ENCODE measurements at regions not wholly inside any gene's neighbourhood (a gene's known extent, or its start where the extent isn't known, plus 50 kb on each side); places are given as distances from the start of the nearest gene placed in this dataset.

DNA sequence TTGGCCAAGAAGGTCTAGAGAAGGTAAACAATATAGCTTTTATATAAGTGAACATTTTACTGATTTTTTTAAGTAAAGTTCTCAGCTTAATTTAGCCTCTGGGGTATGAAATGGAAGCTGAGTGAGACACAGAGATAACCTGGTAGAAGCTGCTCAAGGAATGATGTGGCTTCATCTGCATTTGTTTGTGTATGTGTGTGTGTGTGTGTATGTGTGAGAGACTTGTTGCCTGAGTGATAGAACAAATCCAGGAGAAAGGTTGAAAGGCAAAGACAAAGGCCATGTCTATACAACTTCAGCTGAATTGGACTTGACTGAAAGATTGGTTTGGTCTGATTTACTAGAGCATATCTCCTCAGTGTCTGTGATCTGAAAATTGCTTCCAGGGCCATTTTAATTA lies 63.6 kb downstream of the PCDH7 start:
- POLR2A ChIA-PET = no interaction called here
- CTCF ChIA-PET = no interaction called here

DNA sequence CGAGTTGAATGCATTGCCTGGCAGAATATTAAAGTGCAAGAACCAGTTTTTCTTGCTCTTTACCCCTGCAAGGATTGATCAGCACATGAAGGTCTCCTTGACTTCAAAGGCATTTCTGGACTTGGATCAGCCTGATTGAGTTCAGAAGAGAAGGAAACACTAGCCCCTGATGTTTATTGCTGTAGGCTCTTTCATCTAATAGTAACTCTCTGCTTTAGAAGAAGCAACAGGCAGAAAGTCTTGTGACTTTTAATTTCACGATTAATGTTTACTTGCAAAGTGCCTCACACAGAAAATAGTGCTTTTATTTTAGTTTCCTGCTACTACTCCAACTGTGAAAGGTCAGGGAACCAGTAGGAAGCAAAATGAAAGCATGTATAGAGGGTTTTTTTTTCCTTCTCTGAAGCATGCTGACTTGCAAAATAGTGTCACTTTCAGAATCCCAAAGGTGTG lies 69.1 kb downstream of the PCDH7 start:
- CTCF ChIA-PET = no interaction called here
- POLR2A ChIA-PET = no interaction called here

DNA sequence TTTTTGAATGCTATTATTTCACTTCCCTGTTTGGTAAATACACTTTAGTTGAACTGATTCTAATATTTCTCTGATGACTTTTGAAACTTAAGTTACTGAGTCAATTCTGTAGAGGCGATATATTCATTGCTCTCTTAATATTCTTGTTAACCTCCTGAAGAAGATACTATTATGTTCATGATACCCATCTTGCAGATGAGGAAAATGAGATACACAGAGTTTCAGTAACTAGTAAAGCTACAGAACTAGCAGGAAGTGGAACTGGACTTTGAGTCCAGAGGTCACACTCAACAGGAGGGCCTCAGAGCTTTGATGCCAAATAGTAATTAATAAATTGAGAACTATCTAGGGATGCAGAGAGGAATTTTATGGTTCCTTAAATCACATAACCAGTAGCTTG lies 70.0 kb downstream of the PCDH7 start:
- CTCF ChIA-PET = no interaction called here
- POLR2A ChIA-PET = no interaction called here

DNA sequence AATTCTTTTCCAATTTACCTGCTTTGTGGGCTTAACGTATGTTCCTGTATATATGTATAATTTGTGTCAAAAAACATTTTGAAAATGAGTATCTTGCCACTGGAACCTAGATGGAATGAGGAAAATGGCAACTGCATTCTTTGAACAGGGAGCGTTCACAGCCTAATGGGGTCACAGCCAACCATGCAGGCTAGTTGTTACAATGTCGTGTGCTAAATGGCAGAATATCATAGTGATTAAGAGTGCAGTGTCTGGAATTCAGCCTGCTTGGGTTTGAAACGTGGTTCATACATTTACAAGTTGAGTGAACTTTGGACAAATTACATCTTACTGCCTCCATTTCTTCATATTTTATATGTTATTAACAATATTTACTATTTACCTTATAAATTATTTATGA lies 70.8 kb downstream of the PCDH7 start:
- POLR2A ChIA-PET = no interaction called here
- CTCF ChIA-PET = no interaction called here

DNA sequence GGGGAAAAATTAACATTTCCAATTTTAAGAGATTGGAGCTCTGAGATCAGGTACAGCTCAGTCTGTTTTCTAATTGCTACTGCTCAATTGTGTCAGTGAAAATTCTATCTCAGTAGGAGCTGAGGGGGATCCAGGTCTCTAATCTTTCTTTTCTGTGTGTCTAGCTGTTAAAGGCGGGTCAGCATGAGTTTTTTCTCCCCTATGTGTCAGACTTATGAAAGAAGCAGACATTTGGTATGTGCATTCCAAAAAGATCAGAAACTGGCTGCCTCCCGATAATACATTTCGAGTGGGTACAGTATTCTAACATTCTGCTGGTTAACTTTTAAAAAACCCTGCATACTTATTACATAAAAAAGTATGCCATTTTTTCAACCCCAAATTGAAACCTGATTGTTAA lies 72.4 kb downstream of the PCDH7 start:
- POLR2A ChIA-PET = no interaction called here
- CTCF ChIA-PET = no interaction called here

DNA sequence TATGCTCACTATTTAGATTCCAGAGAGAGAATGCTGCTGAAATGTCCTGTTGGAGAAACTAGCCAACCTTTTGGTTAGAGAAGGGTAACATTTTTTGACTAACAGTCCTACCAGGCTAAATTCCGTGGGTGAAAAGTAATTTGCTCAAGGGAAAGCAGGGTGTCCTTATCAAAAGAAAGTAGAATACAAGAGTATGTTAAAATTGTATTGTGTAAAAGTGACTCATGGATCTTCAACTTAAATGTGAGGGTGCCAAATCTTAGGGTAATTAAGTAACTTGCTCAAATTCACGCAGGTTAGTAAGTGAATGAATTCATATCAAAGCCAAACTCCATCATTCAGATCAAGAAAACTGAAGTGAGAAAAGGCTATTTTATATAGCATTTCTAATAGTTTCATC lies 81.7 kb downstream of the PCDH7 start:
- POLR2A ChIA-PET = no interaction called here
- CTCF ChIA-PET = no interaction called here

DNA sequence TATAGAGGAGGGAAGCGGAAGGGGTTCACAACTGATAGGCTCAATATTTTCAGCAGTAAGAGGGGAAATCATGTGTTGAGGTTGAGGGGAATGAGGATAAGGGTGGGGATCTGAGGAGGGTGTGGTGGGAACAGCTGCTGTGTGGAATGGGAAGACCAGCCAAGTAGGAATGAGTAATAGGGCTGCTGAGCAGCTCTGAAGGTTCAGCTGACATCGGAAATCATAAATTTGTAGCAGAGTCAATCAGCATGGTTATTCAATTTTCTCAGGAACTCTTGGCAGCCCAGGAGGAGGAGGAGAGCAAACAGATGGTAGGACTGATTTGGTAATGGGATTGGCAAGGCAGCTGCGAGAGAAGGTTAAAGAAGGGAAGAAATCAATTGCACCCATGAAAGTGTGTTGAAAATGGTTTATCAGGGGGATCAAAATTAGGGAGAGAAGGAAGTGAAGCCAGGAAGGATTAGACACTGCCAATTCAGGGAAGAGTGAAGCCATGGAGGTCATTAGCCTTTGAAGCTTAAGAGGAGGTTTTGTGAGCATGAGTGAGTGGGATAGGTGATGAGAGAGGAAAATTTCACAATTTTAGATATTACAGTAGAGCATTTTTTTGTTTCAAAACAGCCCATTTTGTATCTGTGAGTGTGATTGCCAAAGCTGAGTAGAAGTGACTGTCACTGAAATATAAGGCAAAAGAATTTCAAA lies 82.6 kb downstream of the PCDH7 start:
- CTCF ChIA-PET = no interaction called here
- POLR2A ChIA-PET = no interaction called here

DNA sequence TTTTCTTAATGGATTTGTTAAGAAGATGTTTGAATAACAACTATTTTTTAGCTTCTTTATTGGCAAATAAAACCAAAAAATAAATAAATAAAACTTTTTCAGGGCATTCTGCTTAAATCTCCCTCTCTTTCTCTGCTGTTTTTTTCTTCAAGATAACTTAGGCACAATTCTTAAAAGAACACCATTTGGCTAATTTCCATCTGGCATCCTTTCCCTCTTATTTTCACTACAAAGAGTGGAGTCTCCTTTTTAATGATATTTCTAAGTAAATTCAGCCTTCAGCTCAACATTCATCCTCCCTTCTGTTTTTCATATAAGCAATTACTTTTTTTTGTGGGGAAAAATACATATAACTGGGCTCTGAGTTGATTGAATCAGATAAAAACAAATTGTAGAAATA lies 88.1 kb downstream of the PCDH7 start:
- CTCF ChIA-PET = no interaction called here
- POLR2A ChIA-PET = no interaction called here

DNA sequence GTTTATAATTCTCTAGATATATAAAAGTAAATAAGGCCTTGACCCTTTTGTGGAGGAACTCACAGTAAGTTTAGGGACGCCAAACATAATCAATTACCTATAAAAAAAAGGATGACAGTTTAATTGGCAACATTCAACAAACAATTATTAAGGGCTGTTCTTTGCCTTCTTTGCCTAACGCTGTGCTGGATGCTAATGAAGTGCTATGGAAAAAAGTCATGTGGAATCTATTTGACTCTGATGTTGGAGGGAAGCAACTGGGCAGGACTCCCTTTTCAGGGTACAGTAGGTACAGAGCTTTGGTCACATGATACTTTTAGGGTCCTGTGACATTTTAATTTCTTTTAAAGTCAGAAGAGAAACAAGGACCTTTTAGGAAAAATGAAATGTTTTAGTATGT lies 91.1 kb downstream of the PCDH7 start:
- CTCF ChIA-PET = no interaction called here

DNA sequence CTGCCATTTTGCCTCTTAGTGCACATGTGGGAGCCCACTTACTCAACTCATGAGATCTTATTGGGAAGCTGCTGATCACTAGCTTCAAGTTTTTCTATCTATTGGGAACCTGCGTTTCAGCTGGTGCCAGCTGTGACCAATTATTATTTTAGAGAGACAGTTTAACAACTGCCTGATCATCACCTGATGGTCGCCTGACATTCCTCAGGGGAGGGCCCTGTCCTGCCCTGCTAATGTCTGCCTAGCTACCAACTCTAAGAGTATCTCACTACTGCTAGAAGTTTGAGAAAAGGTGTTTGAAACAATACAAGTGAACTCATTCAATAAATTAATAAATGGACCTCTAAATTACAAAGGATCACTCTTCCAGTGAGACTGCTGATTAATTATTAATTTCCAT lies 95.5 kb downstream of the PCDH7 start:
- POLR2A ChIA-PET = no interaction called here
- CTCF ChIA-PET = no interaction called here

More for the DNA sequence above, 91.1 kb downstream of the PCDH7 start:
- POLR2A ChIA-PET = no interaction called here

DNA sequence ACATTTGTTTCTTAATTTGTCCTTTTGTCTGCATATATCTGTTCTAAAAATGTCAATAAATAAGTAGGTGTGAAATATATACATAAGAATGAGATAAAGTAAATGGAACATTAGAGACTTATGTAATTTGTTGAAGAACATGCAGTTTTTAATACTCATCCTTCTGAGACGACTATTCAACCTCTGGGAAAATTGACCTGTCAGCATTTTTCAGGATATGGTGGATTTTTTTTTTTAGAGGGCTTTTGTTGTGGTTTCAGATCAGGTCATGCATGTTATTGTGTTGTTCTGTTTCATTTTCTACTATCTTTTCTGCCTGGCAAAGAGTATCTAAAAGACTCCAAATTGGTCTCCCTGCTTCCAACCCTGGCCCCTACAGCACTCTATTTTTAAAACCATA lies 97.3 kb downstream of the PCDH7 start:
- ChIA-PET CTCF (no interaction called here), POLR2A (no interaction called here)

DNA sequence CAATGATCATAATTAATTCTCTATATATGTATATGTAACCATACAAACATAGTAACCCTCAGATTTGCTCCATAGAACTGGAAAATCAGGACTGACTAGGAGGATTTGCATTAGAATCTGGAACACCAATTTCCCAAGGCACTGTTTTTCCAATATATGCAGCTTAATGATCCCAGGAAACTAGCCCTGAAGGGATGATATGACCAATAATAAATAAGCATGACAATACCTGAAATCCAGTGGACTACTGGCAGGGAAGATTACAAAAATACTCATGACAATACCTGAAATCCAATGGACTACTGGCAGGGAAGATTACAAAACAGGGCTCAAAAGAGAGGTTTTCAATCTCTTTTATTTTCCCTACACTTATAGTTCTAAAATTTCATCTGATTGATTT lies 98.4 kb downstream of the PCDH7 start:
- ChIA-PET POLR2A (no interaction called here), CTCF (no interaction called here)

DNA sequence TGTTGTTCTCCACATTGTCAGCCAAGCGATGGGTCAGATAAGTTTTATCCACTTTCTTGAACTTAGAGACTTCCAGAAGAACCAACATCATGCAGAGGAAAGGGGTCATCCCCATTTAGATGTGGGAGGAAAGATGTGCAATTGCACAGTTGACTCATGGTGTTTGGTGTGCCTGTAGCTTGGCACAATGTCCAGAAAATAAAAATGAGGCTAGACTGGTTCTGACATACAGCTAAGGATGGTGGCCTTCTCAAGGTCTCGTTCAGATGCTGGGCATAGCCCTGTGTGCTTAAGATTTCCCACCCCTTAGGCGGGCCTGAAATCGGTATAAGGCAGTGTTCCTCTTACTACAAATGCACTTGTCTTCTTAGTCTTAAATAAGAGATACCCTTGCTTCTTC lies 101.1 kb downstream of the PCDH7 start:
- ChIA-PET POLR2A (no interaction called here), CTCF (no interaction called here)

DNA sequence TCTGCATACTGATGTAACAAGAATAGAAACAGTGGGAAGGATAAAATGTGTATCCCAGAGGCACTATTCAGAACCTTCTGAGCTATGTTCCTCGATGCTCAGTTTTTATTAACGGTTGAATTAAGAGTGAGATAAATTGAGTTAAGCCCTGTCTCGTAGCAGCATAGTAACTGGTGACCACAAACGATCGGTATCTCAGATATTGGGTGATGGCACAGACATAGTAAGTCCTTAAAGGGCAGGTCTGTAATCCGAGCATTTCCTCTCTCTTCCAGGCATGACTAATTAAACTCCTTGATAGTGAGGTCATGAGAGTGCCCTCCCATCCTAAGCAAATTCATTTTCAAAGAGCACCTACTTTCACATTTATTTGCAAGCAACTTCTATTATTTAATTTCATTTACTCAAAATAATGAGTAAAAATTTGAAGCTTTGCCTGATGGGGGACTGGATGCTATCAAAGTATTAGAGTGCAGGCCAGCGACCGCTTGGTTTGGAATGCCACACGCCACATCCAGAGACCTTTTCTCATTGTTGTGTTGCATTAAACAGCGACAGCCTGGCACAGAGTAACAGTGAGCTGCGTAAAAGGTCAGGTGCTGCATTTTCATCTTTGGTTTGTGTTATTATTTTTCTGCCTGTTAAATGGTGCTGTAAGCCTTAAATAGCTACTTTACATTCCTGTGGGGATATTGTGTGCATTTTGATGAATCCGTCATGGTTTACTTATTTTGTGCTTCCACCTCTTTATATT lies 101.9 kb downstream of the PCDH7 start:
- CTCF ChIA-PET = no interaction called here
- POLR2A ChIA-PET = no interaction called here

DNA sequence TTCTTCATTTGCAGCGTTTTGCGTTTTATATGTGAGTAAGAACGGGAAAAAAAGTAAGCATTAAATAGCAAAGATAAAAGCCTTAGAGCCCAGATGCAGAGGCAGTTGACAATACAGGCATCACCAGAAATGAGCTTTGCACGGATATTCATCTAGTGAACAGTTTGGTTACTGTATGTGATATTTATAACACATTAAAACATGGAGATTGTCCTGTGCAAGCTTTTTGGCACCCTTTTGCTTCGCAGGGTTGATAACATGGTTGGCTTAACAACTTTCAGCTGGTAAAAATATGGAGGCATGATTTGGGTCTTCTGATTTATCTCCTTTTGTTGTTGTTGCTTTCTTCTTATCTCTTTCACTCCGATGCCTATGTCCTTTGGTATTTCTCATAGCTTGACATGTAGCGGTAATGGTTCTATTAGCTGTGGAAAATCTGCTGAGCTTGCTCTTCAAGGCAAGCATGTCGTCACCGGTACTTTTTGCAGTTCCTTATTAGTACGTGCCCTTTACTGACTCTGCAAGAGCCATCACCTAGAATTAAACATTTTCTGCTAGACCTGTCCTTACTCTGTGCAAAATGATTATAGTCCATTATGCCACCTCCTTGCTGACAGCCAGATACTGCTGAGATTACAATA lies 102.9 kb downstream of the PCDH7 start:
- ChIA-PET CTCF (no interaction called here), POLR2A (no interaction called here)

DNA sequence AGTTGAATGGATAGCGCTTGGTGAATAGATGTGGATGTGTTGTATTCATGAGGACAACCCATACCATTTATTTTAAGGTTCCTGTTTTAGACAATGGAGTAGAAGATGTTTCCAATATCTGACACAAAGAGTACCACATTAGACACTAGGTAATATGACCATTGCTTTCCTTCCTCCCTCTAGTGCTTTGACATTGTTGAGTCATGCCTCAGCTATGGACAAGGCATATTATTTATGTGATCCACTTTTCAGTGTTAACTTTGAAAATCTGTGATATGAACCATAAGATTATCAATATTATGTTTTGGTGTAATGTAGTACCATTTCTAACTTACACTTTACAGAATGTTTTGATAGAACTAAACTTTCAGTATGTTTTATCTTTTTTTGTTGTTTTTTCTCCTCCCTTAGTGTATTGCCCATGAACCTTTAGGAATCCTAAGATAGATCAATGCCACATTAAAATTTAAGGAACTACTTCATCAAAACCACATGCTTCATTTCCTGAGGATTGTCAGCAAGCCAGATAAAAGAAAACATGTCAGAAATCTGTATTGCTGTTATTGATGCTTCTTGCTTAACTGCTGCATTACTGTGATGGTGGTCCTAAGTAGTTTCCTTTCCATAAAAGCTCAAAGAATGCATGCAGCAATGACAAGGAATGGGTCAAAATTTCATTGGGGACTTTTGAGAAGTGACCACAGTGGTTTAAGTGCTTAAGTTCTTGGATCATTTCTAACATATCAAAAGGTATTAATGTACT lies 105.0 kb downstream of the PCDH7 start:
- ChIA-PET POLR2A (no interaction called here), CTCF (no interaction called here)

DNA sequence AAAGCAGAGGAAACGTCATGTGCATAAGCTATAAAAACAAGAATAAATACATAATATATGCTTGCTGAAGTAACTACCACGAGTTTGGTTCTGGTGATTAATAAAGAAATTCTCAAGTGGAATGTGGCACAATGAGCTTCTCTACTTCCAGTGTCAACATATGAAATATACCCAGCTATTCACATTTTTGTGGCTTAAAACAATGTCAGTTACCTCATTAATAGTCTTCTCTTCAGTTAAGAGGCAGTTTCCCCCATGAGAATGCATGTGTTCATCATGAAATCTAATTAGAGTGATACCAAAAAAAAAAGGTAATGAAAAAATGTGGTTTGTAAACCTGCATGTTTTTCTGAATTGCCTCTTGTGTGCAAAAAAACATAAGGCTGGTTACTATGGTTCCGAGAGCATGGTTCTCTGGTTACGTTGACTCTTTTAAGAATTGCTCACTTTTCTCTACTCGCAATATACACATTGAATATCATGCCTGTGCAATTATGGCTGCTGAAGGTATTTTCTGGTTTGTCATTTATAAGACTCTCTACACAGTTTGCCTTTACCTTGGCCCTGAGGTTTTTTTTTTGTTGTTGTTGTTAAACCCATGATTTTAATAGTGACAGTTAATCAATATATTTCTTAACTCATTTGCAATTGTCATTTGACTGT lies 108.2 kb downstream of the PCDH7 start:
- ChIA-PET POLR2A (no interaction called here), CTCF (no interaction called here)

DNA sequence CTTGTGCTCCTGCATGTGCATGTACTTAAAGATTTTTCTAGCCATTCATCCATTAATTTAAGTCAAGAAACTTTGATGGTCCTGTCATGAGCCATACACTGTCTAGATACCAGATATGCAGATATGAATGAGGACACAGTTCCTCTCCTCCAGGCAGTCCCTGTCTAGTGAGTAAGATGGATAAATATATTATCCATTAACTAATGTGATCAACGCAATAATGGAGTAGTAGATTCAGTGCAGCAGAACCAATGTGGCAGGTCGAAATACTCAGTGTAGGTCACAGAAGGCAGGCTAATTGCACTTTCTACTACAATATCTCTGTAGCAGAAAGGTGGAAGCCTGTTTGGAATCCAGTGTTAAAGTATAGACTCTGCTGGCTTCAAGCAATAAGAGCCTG lies 112.5 kb downstream of the PCDH7 start:
- ChIA-PET CTCF (no interaction called here), POLR2A (no interaction called here)

DNA sequence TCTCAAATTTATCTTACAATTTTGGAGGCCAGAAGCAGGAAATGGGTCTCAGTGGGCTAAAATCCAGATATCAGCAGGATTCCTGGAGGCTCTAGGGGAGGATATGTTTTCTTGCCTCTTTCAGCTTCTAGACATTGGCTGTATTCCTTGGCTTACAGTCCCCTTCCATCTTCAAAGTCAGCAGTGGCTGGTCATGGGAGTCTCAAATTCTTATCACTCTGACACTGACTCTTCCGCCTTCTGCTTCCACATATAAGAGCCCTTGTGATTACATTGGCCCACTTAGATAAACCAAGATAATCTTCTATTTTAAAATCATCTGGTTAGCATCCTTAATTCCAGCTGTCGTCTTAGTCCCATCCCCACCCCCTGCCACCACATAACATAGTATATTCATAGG lies 113.0 kb downstream of the PCDH7 start:
- ChIA-PET CTCF (no interaction called here), POLR2A (no interaction called here)

DNA sequence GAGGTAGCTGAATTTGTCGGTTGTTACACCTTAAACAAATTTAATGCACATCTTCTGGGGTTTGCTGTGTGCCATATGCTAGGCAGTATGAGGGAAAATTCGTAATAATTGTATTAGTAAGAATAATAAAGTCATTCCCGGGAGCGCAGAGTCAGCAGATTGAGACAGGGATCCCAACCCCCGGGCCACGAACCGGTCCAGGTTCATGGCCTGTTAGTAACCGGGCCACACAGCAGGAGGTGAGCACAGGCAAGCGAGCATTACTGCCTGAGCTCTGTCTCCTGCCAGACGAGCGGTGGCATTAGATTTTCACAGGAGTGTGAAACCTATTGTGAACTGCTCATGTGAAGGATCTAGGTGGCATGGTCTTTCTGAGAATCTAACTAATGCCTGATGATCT lies 114.9 kb downstream of the PCDH7 start:
- ChIA-PET CTCF (no interaction called here), POLR2A (no interaction called here)

DNA sequence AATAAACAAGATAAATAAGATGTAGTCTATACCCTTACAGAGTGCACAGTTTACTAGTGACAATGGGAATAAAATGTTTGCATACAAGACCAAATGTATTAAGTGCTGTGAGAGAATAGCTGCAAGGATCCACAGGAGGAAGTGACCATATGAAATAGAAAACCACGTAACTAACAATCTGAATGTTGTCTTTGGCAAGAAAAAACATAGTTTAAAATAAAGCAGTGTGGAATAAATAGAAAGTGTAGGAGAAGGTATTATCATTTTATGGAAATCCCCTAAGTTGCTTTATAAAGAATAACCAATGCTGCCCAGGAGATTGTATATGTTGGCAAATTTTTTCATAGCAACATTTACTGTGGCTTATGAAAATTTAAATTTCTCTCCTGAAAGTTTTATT lies 116.1 kb downstream of the PCDH7 start:
- ChIA-PET POLR2A (no interaction called here), CTCF (no interaction called here)

Data from activated CD8-positive, alpha-beta memory T cell treated with anti-CD3 and anti-CD28 coated beads for 36 hours (primary cell).